Keratinocyte (primary cell): ENCODE measurements at regions not wholly inside any gene's neighbourhood (a gene's known extent, or its start where the extent isn't known, plus 50 kb on each side); places are given as distances from the start of the nearest gene placed in this dataset.

Source experiments
- DNase-seq: peaks from one replicate; pipeline ENCODE4 v3.0.0-alpha.2; 2011; ENCODE audit warnings: low read depth, missing footprints, low spot score
- FAIRE-seq: peaks from 2 replicates; lab custom pipeline; 2011; peaks lifted over from hg19 to GRCh38; lab: Jason Lieb, UNC
- H2AFZ ChIP-seq: 2 replicates; pipeline ENCODE4 v1.6.0; 2012; ENCODE audit warnings: low read length, control low read depth, inconsistent platforms; ENCODE audit not compliant: control insufficient read depth
- H3K27ac ChIP-seq: 2 replicates; pipeline ENCODE4 v1.5.1; 2011; ENCODE audit warnings: low read length; ENCODE audit not compliant: control insufficient read depth, insufficient read depth
- H3K27me3 ChIP-seq: 3 replicates; pipeline ENCODE4 v1.6.0; 2011; ENCODE audit warnings: low read length; ENCODE audit not compliant: control insufficient read depth, insufficient read depth; ENCODE audit errors: extremely low read depth
- H3K36me3 ChIP-seq, 2 experiments: 2 replicates in 1 of 2; 3 replicates in 1 of 2; pipeline ENCODE4 v1.5.1; 2011; ENCODE audit warnings: low read length in 2 of 2, mild to moderate bottlenecking in 1 of 2; ENCODE audit not compliant: control insufficient read depth in 2 of 2, insufficient read depth in 2 of 2; ENCODE audit errors: extremely low read depth in 1 of 2
- H3K4me1 ChIP-seq: 3 replicates; pipeline ENCODE4 v1.5.1; 2011; ENCODE audit warnings: low read length; ENCODE audit not compliant: control insufficient read depth, insufficient read depth; ENCODE audit errors: extremely low read depth
- H3K4me2 ChIP-seq: 3 replicates; pipeline ENCODE4 v1.6.0; 2011; ENCODE audit warnings: low read depth, low read length; ENCODE audit not compliant: control insufficient read depth, insufficient read depth; ENCODE audit errors: extremely low read depth
- H3K4me3 ChIP-seq, 3 experiments: fragments of 200-600 bp in 1 of 3; sonication (generic) in 1 of 3; 2 replicates in 2 of 3; 3 replicates in 1 of 3; pipeline ENCODE4 v1.5.1; 2011 to 2016; ENCODE audit warnings: low read length in 3 of 3, mild to moderate bottlenecking in 3 of 3, control low read depth in 2 of 3, inconsistent platforms in 1 of 3, low read depth in 1 of 3, mixed read lengths in 1 of 3, mixed run types in 1 of 3, moderate library complexity in 1 of 3; ENCODE audit not compliant: control insufficient read depth in 2 of 3, insufficient read depth in 2 of 3; ENCODE audit errors: extremely low read depth in 1 of 3
- H3K79me2 ChIP-seq: 2 replicates; pipeline ENCODE4 v1.6.0; 2012; ENCODE audit warnings: low read length; ENCODE audit not compliant: control insufficient read depth, insufficient read depth
- H3K9ac ChIP-seq: 3 replicates; pipeline ENCODE4 v1.6.0; 2011; ENCODE audit warnings: low read length; ENCODE audit not compliant: control insufficient read depth, insufficient read depth; ENCODE audit errors: extremely low read depth
- H3K9me1 ChIP-seq: 3 replicates; pipeline ENCODE4 v1.6.0; 2011; ENCODE audit warnings: low read length; ENCODE audit not compliant: control insufficient read depth, insufficient read depth; ENCODE audit errors: extremely low read depth
- H3K9me3 ChIP-seq: 2 replicates; pipeline ENCODE4 v1.5.1; 2012; ENCODE audit warnings: low read depth, low read length; ENCODE audit not compliant: control insufficient read depth
- H4K20me1 ChIP-seq: 3 replicates; pipeline ENCODE4 v1.6.0; 2011; ENCODE audit warnings: low read length; ENCODE audit not compliant: control insufficient read depth, insufficient read depth; ENCODE audit errors: extremely low read depth
- EZH2 ChIP-seq: IDR thresholded peaks from one replicate; pipeline ENCODE4 v1.6.1; 2012; ENCODE audit warnings: inconsistent platforms, mild to moderate bottlenecking, low read length, moderate library complexity
- dilution Hi-C: fragments of 300-500 bp; cut with MboI; formaldehyde crosslinking; loops from one replicate; pipeline ENCODE4 v1.7.0; 2020; ENCODE audit warnings: low sequenced_read_pairs; ENCODE audit not compliant: extremely low pct_ligation_motif_present
- TF ChIP-seq, protein P1 (sequence below), 3 experiments: IDR thresholded peaks in 1 of 3; conservative IDR thresholded peaks in 1 of 3; optimal IDR thresholded peaks in 1 of 3; 2 replicates in 2 of 3; 3 replicates in 1 of 3; pipeline versions ENCODE3 to v1.5.1; 2011; ENCODE audit warnings: low read length in 3 of 3, mild to moderate bottlenecking in 3 of 3, moderate library complexity in 2 of 3, control low read depth in 1 of 3, inconsistent platforms in 1 of 3; ENCODE audit not compliant: insufficient read depth in 2 of 3; ENCODE audit errors: extremely low read depth in 1 of 3

- no peaks in the 10 kb centered on the region for H3K79me2 ChIP-seq
- no peak overlapping the region for H3K4me3 ChIP-seq
- H3K9me1 ChIP-seq: no peaks in the 10 kb centered on the region
- no peaks in the 10 kb centered on the region for H3K9me3 ChIP-seq
- no peak overlapping the region for H3K4me2 ChIP-seq
- H3K9ac ChIP-seq: no peak overlapping the region
- H3K27ac ChIP-seq: no peak overlapping the region
- dilution Hi-C loops: no loop called here
- no peak for TF ChIP-seq EZH2
- TF ChIP-seq, protein P1, sequence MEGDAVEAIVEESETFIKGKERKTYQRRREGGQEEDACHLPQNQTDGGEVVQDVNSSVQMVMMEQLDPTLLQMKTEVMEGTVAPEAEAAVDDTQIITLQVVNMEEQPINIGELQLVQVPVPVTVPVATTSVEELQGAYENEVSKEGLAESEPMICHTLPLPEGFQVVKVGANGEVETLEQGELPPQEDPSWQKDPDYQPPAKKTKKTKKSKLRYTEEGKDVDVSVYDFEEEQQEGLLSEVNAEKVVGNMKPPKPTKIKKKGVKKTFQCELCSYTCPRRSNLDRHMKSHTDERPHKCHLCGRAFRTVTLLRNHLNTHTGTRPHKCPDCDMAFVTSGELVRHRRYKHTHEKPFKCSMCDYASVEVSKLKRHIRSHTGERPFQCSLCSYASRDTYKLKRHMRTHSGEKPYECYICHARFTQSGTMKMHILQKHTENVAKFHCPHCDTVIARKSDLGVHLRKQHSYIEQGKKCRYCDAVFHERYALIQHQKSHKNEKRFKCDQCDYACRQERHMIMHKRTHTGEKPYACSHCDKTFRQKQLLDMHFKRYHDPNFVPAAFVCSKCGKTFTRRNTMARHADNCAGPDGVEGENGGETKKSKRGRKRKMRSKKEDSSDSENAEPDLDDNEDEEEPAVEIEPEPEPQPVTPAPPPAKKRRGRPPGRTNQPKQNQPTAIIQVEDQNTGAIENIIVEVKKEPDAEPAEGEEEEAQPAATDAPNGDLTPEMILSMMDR (optimal IDR thresholded peaks at IDR 0.05 in 1 of 3, IDR thresholded peaks at IDR 0.05 in 1 of 3, conservative IDR thresholded peaks at IDR 0.05 in 1 of 3; ENCODE audit: extremely low read depth in 1 of 3, insufficient read depth in 2 of 3, low read length in 3 of 3): no peak
- no peak for FAIRE-seq
- no peaks in the 10 kb centered on the region for H3K27me3 ChIP-seq
- DNase-seq: no peak
- H3K4me1 ChIP-seq: no peaks in the 10 kb centered on the region
- H3K36me3 ChIP-seq: no peaks in the 10 kb centered on the region
- H2AFZ ChIP-seq: no peak overlapping the region
- no peaks in the 10 kb centered on the region for H4K20me1 ChIP-seq
These were observed 236.1 kb upstream of the MEIS1 start for GRCh38 chr2:66198873-66199272.

GRCh38 chr2:66192888-66193287 lies 242.0 kb upstream of the MEIS1 start:
- Histone ChIP-seq H3K9me1 (no peaks in the 10 kb centered on the region), H3K4me3 (no peak overlapping the region), H3K9me3 (no peaks in the 10 kb centered on the region), H4K20me1 (no peaks in the 10 kb centered on the region), H3K9ac (no peak overlapping the region), H3K27ac (no peak overlapping the region), H3K36me3 (no peaks in the 10 kb centered on the region), H3K4me2 (no peak overlapping the region), H3K27me3 (no peaks in the 10 kb centered on the region), H3K79me2 (no peaks in the 10 kb centered on the region), H2AFZ (no peak overlapping the region), H3K4me1 (peaks cover 8% of the 10 kb centered on the region)
- FAIRE-seq (no peak), DNase-seq (no peak)
- TF ChIP-seq EZH2: no peak
- TF ChIP-seq, protein P1 (optimal IDR thresholded peaks at IDR 0.05 in 1 of 3, IDR thresholded peaks at IDR 0.05 in 1 of 3, conservative IDR thresholded peaks at IDR 0.05 in 1 of 3; ENCODE audit: extremely low read depth in 1 of 3, insufficient read depth in 2 of 3, low read length in 3 of 3): no peak
- dilution Hi-C loops: no loop called here
